ENCODE measurements at regions not wholly inside any gene's neighbourhood (a gene's known extent, or its start where the extent isn't known, plus 50 kb on each side); places are given as distances from the start of the nearest gene placed in this dataset.
"Not testable (repeated sequence)": the region's sequence is repeated elsewhere in the genome, so short reads cannot be mapped to it uniquely, and the experiment has no call there.

- DNase-seq (ENCODE audit: low read depth) = peak; percentile 60
Observed at GRCh38 chr2:224650815-224651439, 65.2 kb downstream of the CCDC195 start.

- not testable (repeated sequence) for DNase-seq (ENCODE audit: low read depth)
Observed at GRCh38 chr2:224647684-224648083, 62.5 kb upstream of the CUL3 start.

- DNase-seq (ENCODE audit: low read depth) = peak; percentile 26
Observed at GRCh38 chr2:224646242-224646846, 61.2 kb upstream of the CUL3 start.

- DNase-seq (ENCODE audit: low read depth) = no peak
Observed at GRCh38 chr2:224645722-224646121, 60.6 kb upstream of the CUL3 start.

GRCh38 chr2:224640679-224641078 lies 55.5 kb upstream of the CUL3 start:
- no peak for DNase-seq (ENCODE audit: low read depth)

- no peak for DNase-seq (ENCODE audit: low read depth)
Observed at GRCh38 chr2:224638301-224638823, 53.2 kb upstream of the CUL3 start.

Data from RPMI7951 (cell line).